GM12892 (cell line): ENCODE measurements at regions not wholly inside any gene's neighbourhood (a gene's known extent, or its start where the extent isn't known, plus 50 kb on each side); places are given as distances from the start of the nearest gene placed in this dataset.

Source experiments
- POLR2A ChIP-seq: IDR thresholded peaks from 2 replicates; pipeline ENCODE4 v1.6.1; 2011; ENCODE audit warnings: low read depth, low read length, control low read depth
- POLR2AphosphoS5 ChIP-seq: IDR thresholded peaks from 2 replicates; pipeline ENCODE4 v1.6.1; 2011; ENCODE audit warnings: low read depth, low read length, control low read depth

DNA sequence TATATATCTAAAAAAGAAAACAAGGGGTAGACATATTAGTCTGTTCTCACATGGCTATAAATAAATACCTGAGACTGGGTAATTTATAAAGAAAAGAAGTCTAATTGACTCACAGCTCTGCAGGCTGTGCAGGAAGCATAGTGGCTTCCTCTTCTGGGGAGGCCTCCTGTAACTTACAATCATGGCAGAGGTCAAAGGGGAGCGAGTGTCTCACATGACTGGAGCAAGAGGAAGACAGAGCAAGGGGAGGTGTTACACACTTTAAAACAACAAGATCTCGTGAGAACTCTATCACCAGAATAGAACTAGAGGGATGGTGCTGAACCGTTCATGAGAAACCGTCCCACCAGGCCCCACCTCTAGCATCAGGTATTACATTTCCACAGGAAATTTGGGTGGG, 616.8 kb downstream of the TLE4 start:
- TF ChIP-seq POLR2A (no peak), POLR2AphosphoS5 (no peak)
